Endothelial cell of umbilical vein (primary cell): ENCODE measurements at regions not wholly inside any gene's neighbourhood (a gene's known extent, or its start where the extent isn't known, plus 50 kb on each side); places are given as distances from the start of the nearest gene placed in this dataset.

Source experiments
- BruUV-seq: library from RNA; stranded (reverse); fragments of 400-500 nt; replicated peaks from 2 replicates; lab custom pipeline; 2021; lab: Mats Ljungman, UMichigan
- CTCF ChIA-PET: fragments of 300-600, 350-600 bp; sonication (Branson Sonifier 250); formaldehyde crosslinking; loops from one replicate; lab custom pipeline; 2021; ENCODE audit warnings: antibody characterized with exemption, inconsistent platforms; lab: Charles Lee
- POLR2A ChIA-PET: fragments of 300-600, 350-600 bp; sonication (Branson Sonifier 250); formaldehyde crosslinking; loops from one replicate; lab custom pipeline; 2021; ENCODE audit warnings: antibody characterized with exemption, inconsistent platforms; lab: Charles Lee
- DNase-seq: peaks from one replicate; pipeline ENCODE4 v3.0.0-alpha.2; 2011; ENCODE audit warnings: low read depth, low spot score
- FAIRE-seq: peaks from 2 replicates; lab custom pipeline; 2011; peaks lifted over from hg19 to GRCh38; lab: Jason Lieb, UNC
- H2AFZ ChIP-seq: 2 replicates; pipeline ENCODE4 v1.6.0; 2012; ENCODE audit warnings: low read depth, low read length, control low read depth, inconsistent platforms
- H3K27ac ChIP-seq: 2 replicates; pipeline ENCODE4 v1.5.1; 2011; ENCODE audit warnings: low read depth, mild to moderate bottlenecking, control low read depth, low read length, moderate library complexity; ENCODE audit not compliant: insufficient read depth
- H3K27me3 ChIP-seq, 2 experiments: 2 replicates each; pipeline versions ENCODE4 v1.6.0 to v1.6.1; 2011; ENCODE audit warnings: low read length in 2 of 2, mixed read lengths in 1 of 2; ENCODE audit not compliant: control insufficient read depth in 2 of 2, insufficient read depth in 2 of 2
- H3K36me3 ChIP-seq, 2 experiments: 2 replicates in 1 of 2; 3 replicates in 1 of 2; pipeline ENCODE4 v1.5.1; 2011; ENCODE audit warnings: low read length in 2 of 2, mild to moderate bottlenecking in 1 of 2, moderate library complexity in 1 of 2; ENCODE audit not compliant: control insufficient read depth in 2 of 2, insufficient read depth in 2 of 2; ENCODE audit errors: extremely low read depth in 1 of 2
- H3K4me1 ChIP-seq: 3 replicates; pipeline ENCODE4 v1.5.1; 2011; ENCODE audit warnings: mild to moderate bottlenecking, low read length; ENCODE audit not compliant: control insufficient read depth, insufficient read depth; ENCODE audit errors: extremely low read depth
- H3K4me2 ChIP-seq: 2 replicates; pipeline ENCODE4 v1.6.1; 2011; ENCODE audit warnings: low read length, control low read depth, mixed read lengths; ENCODE audit not compliant: insufficient read depth
- H3K4me3 ChIP-seq, 3 experiments: fragments of 200-600 bp in 1 of 3; sonication (generic), shearing (Covaris generic) in 1 of 3; replicated peaks in 1 of 3; 2 replicates each; pipeline ENCODE4 v1.5.1; 2011 to 2016; ENCODE audit warnings: control low read depth in 3 of 3, low read length in 3 of 3, mild to moderate bottlenecking in 2 of 3, inconsistent platforms in 1 of 3, low read depth in 1 of 3, moderate library complexity in 1 of 3; ENCODE audit not compliant: insufficient read depth in 1 of 3
- H3K79me2 ChIP-seq: 2 replicates; pipeline ENCODE4 v1.6.0; 2012; ENCODE audit warnings: low read length, inconsistent platforms; ENCODE audit not compliant: control insufficient read depth, insufficient read depth
- H3K9ac ChIP-seq: replicated peaks from 2 replicates; pipeline ENCODE3; 2011; ENCODE audit warnings: low read length, control low read depth; ENCODE audit not compliant: insufficient read depth; ENCODE audit errors: extremely low read depth
- H3K9me1 ChIP-seq: replicated peaks from 3 replicates; pipeline ENCODE4 v1.6.0; 2011; ENCODE audit warnings: mild to moderate bottlenecking, low read length; ENCODE audit not compliant: control insufficient read depth, insufficient read depth; ENCODE audit errors: extremely low read depth
- H3K9me3 ChIP-seq: replicated peaks from 2 replicates; pipeline ENCODE4 v1.5.1; 2012; ENCODE audit warnings: low read length, inconsistent platforms; ENCODE audit not compliant: control insufficient read depth, insufficient read depth
- H4K20me1 ChIP-seq: replicated peaks from 2 replicates; pipeline ENCODE3; 2011; ENCODE audit warnings: mild to moderate bottlenecking, low read length; ENCODE audit not compliant: control insufficient read depth, insufficient read depth; ENCODE audit errors: extremely low read depth
- EZH2 ChIP-seq: IDR thresholded peaks from 2 replicates; pipeline ENCODE4 v1.6.1; 2012; ENCODE audit warnings: borderline replicate concordance, low read depth, mild to moderate bottlenecking, moderate library complexity, low read length, inconsistent platforms; ENCODE audit not compliant: severe bottlenecking
- FOS ChIP-seq: IDR thresholded peaks from 2 replicates; pipeline ENCODE4 v1.6.1; 2011; ENCODE audit warnings: mild to moderate bottlenecking, low read length, moderate library complexity, borderline replicate concordance; ENCODE audit not compliant: insufficient read depth
- GATA2 ChIP-seq: IDR thresholded peaks from 2 replicates; pipeline ENCODE4 v1.7.0; 2011; ENCODE audit warnings: low read depth, mild to moderate bottlenecking, moderate library complexity, mixed read lengths, low read length; ENCODE audit not compliant: insufficient read length, insufficient read depth
- JUN ChIP-seq: IDR thresholded peaks from 2 replicates; pipeline ENCODE4 v1.6.1; 2011; ENCODE audit warnings: borderline replicate concordance, low read depth; ENCODE audit not compliant: insufficient read length, insufficient read depth
- MAX ChIP-seq: IDR thresholded peaks from 2 replicates; pipeline ENCODE4 v1.6.1; 2011; ENCODE audit not compliant: insufficient read depth, insufficient read length
- MYC ChIP-seq: IDR thresholded peaks from one replicate; pipeline ENCODE4 v1.6.1; 2011; ENCODE audit warnings: mild to moderate bottlenecking, low read depth, low read length
- POLR2A ChIP-seq: IDR thresholded peaks from 2 replicates; pipeline ENCODE4 v1.6.1; 2012; ENCODE audit warnings: low read depth, mild to moderate bottlenecking, control low read depth, low read length
- POLR2AphosphoS5 ChIP-seq: IDR thresholded peaks from 2 replicates; pipeline ENCODE4 v1.6.1; 2012; ENCODE audit warnings: low read depth, mild to moderate bottlenecking, control low read depth, low read length, moderate library complexity; ENCODE audit not compliant: insufficient read depth
- dilution Hi-C: fragments of 300-500 bp; cut with MboI; formaldehyde crosslinking; loops from one replicate; pipeline ENCODE4 v1.15.0; 2019; ENCODE audit warnings: low sequenced_read_pairs; ENCODE audit not compliant: extremely low pct_ligation_motif_present
- intact Hi-C: fragments of 100-400 bp; cut with micrococcal nuclease; formaldehyde crosslinking; loops from one replicate; pipeline ENCODE4 v1.10.0; 2022
- TF ChIP-seq, protein P1 (sequence below), 2 donors: IDR thresholded peaks; 1 replicate in 1 of 2; 2 replicates in 1 of 2; pipeline ENCODE4 v1.5.1; 2011; ENCODE audit warnings: low read length in 2 of 2, mild to moderate bottlenecking in 2 of 2, moderate library complexity in 2 of 2, control low read depth in 1 of 2, inconsistent platforms in 1 of 2, low read depth in 1 of 2; ENCODE audit not compliant: insufficient read depth in 1 of 2; ENCODE audit errors: extremely low read depth in 1 of 2

DNA sequence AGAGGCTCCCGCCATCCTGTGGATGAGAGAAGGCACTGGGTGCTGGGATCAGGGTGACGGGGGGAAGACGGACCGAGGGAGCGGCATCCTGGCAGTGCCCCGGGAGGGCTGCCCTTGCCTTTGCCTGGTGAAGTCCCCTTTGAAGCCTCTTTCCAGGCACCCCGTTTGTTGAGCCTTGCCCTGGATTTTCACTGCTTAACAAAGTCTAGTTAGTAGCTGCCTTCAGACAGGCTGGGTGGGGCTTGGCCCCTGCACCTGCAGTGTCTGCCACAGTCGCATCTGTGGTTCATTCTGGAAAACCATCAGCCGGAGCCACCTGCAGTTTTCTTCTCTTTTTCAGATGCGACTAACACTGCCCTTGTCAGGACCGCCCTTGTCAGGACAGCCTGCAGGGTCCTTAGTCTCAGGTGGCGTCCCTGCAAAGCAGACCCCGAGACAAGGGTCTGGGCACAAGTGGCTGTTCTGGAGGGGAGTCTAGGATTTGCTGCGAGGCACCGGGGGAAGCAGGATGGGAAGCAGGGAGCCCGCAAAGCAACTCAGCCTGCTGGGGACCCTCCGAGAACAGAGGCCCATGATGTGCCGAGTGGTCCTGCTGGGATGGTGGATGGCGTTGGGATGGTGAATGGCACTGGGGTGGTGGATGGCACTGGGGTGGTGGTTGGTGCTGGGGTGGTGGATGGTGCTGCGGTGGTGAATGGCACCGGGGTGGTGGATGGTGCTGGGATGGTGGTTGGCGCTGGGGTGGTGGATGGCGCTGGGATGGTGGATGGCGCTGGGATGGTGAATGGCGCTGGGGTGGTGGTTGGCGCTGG, 147.9 kb upstream of the COL5A1 start:
- Histone ChIP-seq H3K36me3 (no peaks in the 10 kb centered on the region), H3K4me2 (no peak overlapping the region), H3K4me3 (no peak overlapping the region), H3K9ac (no peak overlapping the region), H4K20me1 (no peaks in the 10 kb centered on the region), H3K27ac (no peak overlapping the region), H3K9me1 (no peaks in the 10 kb centered on the region), H2AFZ (no peak overlapping the region), H3K4me1 (no peaks in the 10 kb centered on the region), H3K27me3 (no peaks in the 10 kb centered on the region), H3K9me3 (no peaks in the 10 kb centered on the region), H3K79me2 (no peaks in the 10 kb centered on the region)
- dilution Hi-C loops, result no loop called here
- CTCF ChIA-PET, result no interaction called here
- no TSS peak for BruUV-seq
- POLR2A ChIA-PET, result no interaction called here
- intact Hi-C loops, result no loop called here
- no peak for TF ChIP-seq MAX
- TF ChIP-seq, protein P1, sequence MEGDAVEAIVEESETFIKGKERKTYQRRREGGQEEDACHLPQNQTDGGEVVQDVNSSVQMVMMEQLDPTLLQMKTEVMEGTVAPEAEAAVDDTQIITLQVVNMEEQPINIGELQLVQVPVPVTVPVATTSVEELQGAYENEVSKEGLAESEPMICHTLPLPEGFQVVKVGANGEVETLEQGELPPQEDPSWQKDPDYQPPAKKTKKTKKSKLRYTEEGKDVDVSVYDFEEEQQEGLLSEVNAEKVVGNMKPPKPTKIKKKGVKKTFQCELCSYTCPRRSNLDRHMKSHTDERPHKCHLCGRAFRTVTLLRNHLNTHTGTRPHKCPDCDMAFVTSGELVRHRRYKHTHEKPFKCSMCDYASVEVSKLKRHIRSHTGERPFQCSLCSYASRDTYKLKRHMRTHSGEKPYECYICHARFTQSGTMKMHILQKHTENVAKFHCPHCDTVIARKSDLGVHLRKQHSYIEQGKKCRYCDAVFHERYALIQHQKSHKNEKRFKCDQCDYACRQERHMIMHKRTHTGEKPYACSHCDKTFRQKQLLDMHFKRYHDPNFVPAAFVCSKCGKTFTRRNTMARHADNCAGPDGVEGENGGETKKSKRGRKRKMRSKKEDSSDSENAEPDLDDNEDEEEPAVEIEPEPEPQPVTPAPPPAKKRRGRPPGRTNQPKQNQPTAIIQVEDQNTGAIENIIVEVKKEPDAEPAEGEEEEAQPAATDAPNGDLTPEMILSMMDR (IDR thresholded peaks at IDR 0.05; ENCODE audit: extremely low read depth in 1 of 2, insufficient read depth in 1 of 2, low read depth in 1 of 2, low read length in 2 of 2), result no peak
- TF ChIP-seq GATA2, result no peak
- TF ChIP-seq JUN, result no peak
- no peak for TF ChIP-seq POLR2A
- no peak for TF ChIP-seq POLR2AphosphoS5
- TF ChIP-seq FOS, result no peak
- no peak for TF ChIP-seq MYC
- no peak for TF ChIP-seq EZH2
- FAIRE-seq (no peak), DNase-seq (no peak)
